ENCODE measurements at regions not wholly inside any gene's neighbourhood (a gene's known extent, or its start where the extent isn't known, plus 50 kb on each side); places are given as distances from the start of the nearest gene placed in this dataset.

GRCh38 chr14:101380512-101380911 lies 180.8 kb upstream of the DIO3 start:
- no peak for DNase-seq

GRCh38 chr14:101380940-101381339 lies 180.4 kb upstream of the DIO3 start:
- no peak for DNase-seq

GRCh38 chr14:101383737-101384338 lies 177.5 kb upstream of the DIO3 start:
- no peak for DNase-seq

GRCh38 chr14:101394374-101394773 lies 166.9 kb upstream of the DIO3 start:
- DNase-seq, result no peak

GRCh38 chr14:101395779-101396178 lies 165.5 kb upstream of the DIO3 start:
- no peak for DNase-seq

GRCh38 chr14:101397206-101397605 lies 164.1 kb upstream of the DIO3 start:
- no peak for DNase-seq

- DNase-seq, result no peak
Measured at GRCh38 chr14:101398011-101398410, 163.3 kb upstream of the DIO3 start.

- no peak for DNase-seq
Measured at GRCh38 chr14:101399737-101400517, 161.4 kb upstream of the DIO3 start.

- DNase-seq, result no peak
Measured at GRCh38 chr14:101400830-101401229, 160.5 kb upstream of the DIO3 start.

GRCh38 chr14:101402936-101403660 lies 158.2 kb upstream of the DIO3 start:
- DNase-seq, result no peak

GRCh38 chr14:101404426-101405170 lies 156.7 kb upstream of the DIO3 start:
- no peak for DNase-seq

- DNase-seq, result no peak
Measured at GRCh38 chr14:101405171-101405883, 156.0 kb upstream of the DIO3 start.

GRCh38 chr14:101406921-101407320 lies 154.4 kb upstream of the DIO3 start:
- no peak for DNase-seq

GRCh38 chr14:101407328-101407727 lies 154.0 kb upstream of the DIO3 start:
- DNase-seq, result no peak

- DNase-seq, result no peak
Measured at GRCh38 chr14:101408077-101408831, 153.0 kb upstream of the DIO3 start.

- DNase-seq, result no peak
Measured at GRCh38 chr14:101409006-101409543, 152.2 kb upstream of the DIO3 start.

GRCh38 chr14:101410126-101410525 lies 151.2 kb upstream of the DIO3 start:
- no peak for DNase-seq

GRCh38 chr14:101411151-101411550 lies 150.1 kb upstream of the DIO3 start:
- no peak for DNase-seq

- DNase-seq, result no peak
Measured at GRCh38 chr14:101411779-101412178, 149.5 kb upstream of the DIO3 start.

- no peak for DNase-seq
Measured at GRCh38 chr14:101412739-101413138, 148.6 kb upstream of the DIO3 start.

- no peak for DNase-seq
Measured at GRCh38 chr14:101417434-101417833, 143.9 kb upstream of the DIO3 start.

- DNase-seq, result no peak
Measured at GRCh38 chr14:101418601-101419000, 142.7 kb upstream of the DIO3 start.

Measured in activated naive CD4-positive, alpha-beta T cell treated with anti-CD3 and anti-CD28 coated beads, Interleukin-2, amount 50 U/mL, for 16 hours (primary cell).